Panc1 (cell line): ENCODE measurements at regions not wholly inside any gene's neighbourhood (a gene's known extent, or its start where the extent isn't known, plus 50 kb on each side); places are given as distances from the start of the nearest gene placed in this dataset.

Experiments used
- ATAC-seq: fragments of 200-7000 bp; cut with Tn5 transposase; 2 replicates; pipeline ENCODE4 v1.9.1; 2020; ENCODE audit warnings: mild to moderate bottlenecking, moderate library complexity
- BruUV-seq: library from RNA; stranded (reverse); fragments of 400-500 nt; replicated peaks from 2 replicates; lab custom pipeline; 2021; lab: Mats Ljungman, UMichigan
- CTCF ChIA-PET: fragments of 300-600 bp; sonication (Branson Sonifier 250); formaldehyde crosslinking; loops from one replicate; lab custom pipeline; 2022; ENCODE audit warnings: antibody characterized with exemption; lab: Charles Lee
- POLR2A ChIA-PET: fragments of 300-600 bp; sonication (Branson Sonifier 250); formaldehyde crosslinking; loops from one replicate; lab custom pipeline; 2022; ENCODE audit warnings: antibody characterized with exemption; lab: Charles Lee
- DNase-seq: peaks from one replicate; pipeline ENCODE4 v3.0.0-alpha.2; 2010; ENCODE audit warnings: low read depth, low spot score
- H3K27ac ChIP-seq: 2 replicates; pipeline ENCODE4 v1.5.1; 2011; ENCODE audit warnings: mild to moderate bottlenecking, low read length, inconsistent platforms
- H3K27me3 ChIP-seq: fragments of 200-500 bp; sonication (Bioruptor generic); 2 replicates; pipeline ENCODE4 v1.6.0; 2014; ENCODE audit warnings: low read length, inconsistent platforms; ENCODE audit not compliant: control insufficient read depth, insufficient read depth
- H3K36me3 ChIP-seq: fragments of 200-500 bp; sonication (Bioruptor generic); 2 replicates; pipeline ENCODE4 v1.5.1; 2014; ENCODE audit warnings: inconsistent platforms, mild to moderate bottlenecking, low read length, moderate library complexity; ENCODE audit not compliant: control insufficient read depth, insufficient read depth
- H3K4me1 ChIP-seq: 2 replicates; pipeline ENCODE4 v1.5.1; 2011; ENCODE audit warnings: inconsistent platforms, mild to moderate bottlenecking, low read length, moderate library complexity; ENCODE audit not compliant: control insufficient read depth, insufficient read depth
- H3K4me3 ChIP-seq, 2 experiments: 2 replicates each; pipeline ENCODE4 v1.5.1; 2011 to 2012; ENCODE audit warnings: low read depth in 2 of 2, low read length in 2 of 2, mild to moderate bottlenecking in 2 of 2, inconsistent platforms in 1 of 2, moderate library complexity in 1 of 2
- H3K9me3 ChIP-seq: fragments of 200-500 bp; sonication (Bioruptor generic); 2 replicates; pipeline ENCODE4 v1.5.1; 2014; ENCODE audit warnings: low read depth, mild to moderate bottlenecking, inconsistent platforms, low read length, moderate library complexity; ENCODE audit not compliant: control insufficient read depth, insufficient read depth
- CTCF ChIP-seq: fragments of 450-650 bp; IDR thresholded peaks from 2 replicates; pipeline ENCODE4 v1.5.1; 2017; ENCODE audit warnings: mild to moderate bottlenecking
- POLR2AphosphoS5 ChIP-seq: IDR thresholded peaks from 2 replicates; pipeline ENCODE4 v1.6.1; 2012; ENCODE audit warnings: mild to moderate bottlenecking, low read depth, low read length, moderate library complexity
- REST ChIP-seq, 2 experiments: IDR thresholded peaks; 2 replicates each; pipeline ENCODE4 v1.6.1; 2011 to 2012; ENCODE audit warnings: low read depth in 2 of 2, control low read depth in 1 of 2, low read length in 1 of 2, mild to moderate bottlenecking in 1 of 2, moderate library complexity in 1 of 2; ENCODE audit not compliant: insufficient read depth in 1 of 2
- SIN3A ChIP-seq: IDR thresholded peaks from 2 replicates; pipeline ENCODE4 v1.6.1; 2012; ENCODE audit warnings: low read depth, mild to moderate bottlenecking, low read length, moderate library complexity, borderline replicate concordance; ENCODE audit not compliant: insufficient read depth
- TCF7L2 ChIP-seq: IDR thresholded peaks from 2 replicates; pipeline ENCODE4 v1.6.1; 2011; ENCODE audit warnings: mild to moderate bottlenecking, low read depth, low read length, inconsistent platforms
- in situ Hi-C: cut with HindIII; loops from 2 replicates; pipeline ENCODE4 v1.10.0; 2016; ENCODE audit warnings: low sequenced_read_pairs, low pct_unique_long_range_greater_than_20kb
- intact Hi-C: fragments of 100-400 bp; cut with micrococcal nuclease; formaldehyde crosslinking; loops from one replicate; pipeline ENCODE4 v1.10.0; 2022; ENCODE audit not compliant: unreplicated experiment

- in situ Hi-C loops = no loop called here
- Histone ChIP-seq H3K27me3 (no peaks in the 10 kb centered on the region), H3K4me1 (no peaks in the 10 kb centered on the region), H3K9me3 (no peaks in the 10 kb centered on the region), H3K36me3 (no peaks in the 10 kb centered on the region), H3K4me3 (no peak overlapping the region), H3K27ac (no peak overlapping the region)
- ChIA-PET POLR2A (no interaction called here), CTCF (no interaction called here)
- ATAC-seq (no peak), DNase-seq (no peak)
- TF ChIP-seq REST (IDR thresholded peaks at IDR 0.05; ENCODE audit: insufficient read depth in 1 of 2, low read depth in 2 of 2, low read length in 1 of 2) (no peak), TCF7L2 (no peak)
- intact Hi-C loops = no loop called here
- BruUV-seq = no TSS peak
Observed at GRCh38 chr14:34104489-34105397, 153.9 kb upstream of the EGLN3 start.

- H3K4me3 ChIP-seq = no peak overlapping the region
- intact Hi-C loops = no loop called here
- POLR2A ChIA-PET = no interaction called here
- H3K27ac ChIP-seq = no peak overlapping the region
- BruUV-seq = no TSS peak
- CTCF ChIA-PET = no interaction called here
- no peaks in the 10 kb centered on the region for H3K27me3 ChIP-seq
- TF ChIP-seq TCF7L2 = no peak
- TF ChIP-seq CTCF = no peak
- TF ChIP-seq REST (IDR thresholded peaks at IDR 0.05; ENCODE audit: insufficient read depth in 1 of 2, low read depth in 2 of 2, low read length in 1 of 2) = no peak
- no peak for TF ChIP-seq SIN3A
- no peak for TF ChIP-seq POLR2AphosphoS5
- ATAC-seq = no peak
- no peaks in the 10 kb centered on the region for H3K36me3 ChIP-seq
- no peaks in the 10 kb centered on the region for H3K9me3 ChIP-seq
- in situ Hi-C loops = no loop called here
- no peaks in the 10 kb centered on the region for H3K4me1 ChIP-seq
- DNase-seq = no peak
Observed at GRCh38 chr14:34103176-34103575, 152.3 kb upstream of the EGLN3 start.
